ENCODE measurements at regions not wholly inside any gene's neighbourhood (a gene's known extent, or its start where the extent isn't known, plus 50 kb on each side); places are given as distances from the start of the nearest gene placed in this dataset.

- no peaks in the 10 kb centered on the region for H3K27me3 ChIP-seq
- peaks cover 11% of the 10 kb centered on the region for H3K4me1 ChIP-seq
- ATAC-seq (no peak), DNase-seq (no peak)
- H3K36me3 ChIP-seq: no peaks in the 10 kb centered on the region
- no peak overlapping the region for H3K4me3 ChIP-seq
- TF ChIP-seq, protein P1, sequence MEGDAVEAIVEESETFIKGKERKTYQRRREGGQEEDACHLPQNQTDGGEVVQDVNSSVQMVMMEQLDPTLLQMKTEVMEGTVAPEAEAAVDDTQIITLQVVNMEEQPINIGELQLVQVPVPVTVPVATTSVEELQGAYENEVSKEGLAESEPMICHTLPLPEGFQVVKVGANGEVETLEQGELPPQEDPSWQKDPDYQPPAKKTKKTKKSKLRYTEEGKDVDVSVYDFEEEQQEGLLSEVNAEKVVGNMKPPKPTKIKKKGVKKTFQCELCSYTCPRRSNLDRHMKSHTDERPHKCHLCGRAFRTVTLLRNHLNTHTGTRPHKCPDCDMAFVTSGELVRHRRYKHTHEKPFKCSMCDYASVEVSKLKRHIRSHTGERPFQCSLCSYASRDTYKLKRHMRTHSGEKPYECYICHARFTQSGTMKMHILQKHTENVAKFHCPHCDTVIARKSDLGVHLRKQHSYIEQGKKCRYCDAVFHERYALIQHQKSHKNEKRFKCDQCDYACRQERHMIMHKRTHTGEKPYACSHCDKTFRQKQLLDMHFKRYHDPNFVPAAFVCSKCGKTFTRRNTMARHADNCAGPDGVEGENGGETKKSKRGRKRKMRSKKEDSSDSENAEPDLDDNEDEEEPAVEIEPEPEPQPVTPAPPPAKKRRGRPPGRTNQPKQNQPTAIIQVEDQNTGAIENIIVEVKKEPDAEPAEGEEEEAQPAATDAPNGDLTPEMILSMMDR (IDR thresholded peaks at IDR 0.05): no peak
- H3K9me3 ChIP-seq: no peaks in the 10 kb centered on the region
- intact Hi-C loops (cut with DNase I): no loop called here
- no peak overlapping the region for H3K27ac ChIP-seq
These were observed 54.0 kb upstream of the STMND1 start for GRCh38 chr6:17047889-17048288.

DNA sequence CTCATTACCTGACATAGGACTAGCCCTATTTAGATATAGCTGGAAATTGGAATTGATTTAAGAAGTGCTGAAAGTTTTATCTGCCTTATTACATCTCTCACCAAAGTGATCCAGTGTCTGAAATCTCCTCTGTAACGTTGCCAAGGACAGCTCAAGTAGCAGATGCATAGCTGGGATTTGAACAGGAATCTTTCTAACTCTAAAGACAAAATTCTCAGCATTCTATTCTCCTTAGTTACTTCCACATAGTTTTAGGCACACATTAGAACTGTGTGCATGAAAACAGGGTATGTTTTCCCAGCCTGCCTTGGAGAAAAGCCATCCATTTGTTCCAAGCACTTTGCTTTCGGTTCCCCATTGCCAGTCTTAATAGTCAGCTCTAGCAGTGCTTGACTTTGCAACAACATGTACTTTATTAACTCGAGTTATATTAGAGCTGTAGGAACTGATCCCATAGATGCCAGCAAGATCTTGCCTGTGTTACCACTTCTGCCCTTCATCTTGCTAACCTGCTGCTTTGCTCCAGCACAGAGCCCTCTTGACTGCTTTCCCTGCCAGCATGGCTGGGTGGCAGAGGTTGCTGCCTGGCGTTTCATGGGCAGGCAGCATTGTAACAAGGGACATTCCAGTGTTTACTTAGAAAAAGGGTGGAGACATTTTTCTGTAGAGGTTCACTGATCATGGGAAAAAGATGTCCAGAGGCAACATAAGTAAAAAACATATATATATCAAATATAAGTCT is 56.1 kb upstream of the STMND1 start:
- intact Hi-C loops (cut with DNase I): no loop called here
- TF ChIP-seq, protein P1 (IDR thresholded peaks at IDR 0.05): no peak
- H3K36me3 ChIP-seq: no peaks in the 10 kb centered on the region
- peak; percentile 10 for ATAC-seq
- peaks cover 16% of the 10 kb centered on the region for H3K4me1 ChIP-seq
- no peaks in the 10 kb centered on the region for H3K9me3 ChIP-seq
- DNase-seq: no peak
- no peak overlapping the region for H3K27ac ChIP-seq
- no peak overlapping the region for H3K4me3 ChIP-seq
- H3K27me3 ChIP-seq: no peaks in the 10 kb centered on the region

DNA sequence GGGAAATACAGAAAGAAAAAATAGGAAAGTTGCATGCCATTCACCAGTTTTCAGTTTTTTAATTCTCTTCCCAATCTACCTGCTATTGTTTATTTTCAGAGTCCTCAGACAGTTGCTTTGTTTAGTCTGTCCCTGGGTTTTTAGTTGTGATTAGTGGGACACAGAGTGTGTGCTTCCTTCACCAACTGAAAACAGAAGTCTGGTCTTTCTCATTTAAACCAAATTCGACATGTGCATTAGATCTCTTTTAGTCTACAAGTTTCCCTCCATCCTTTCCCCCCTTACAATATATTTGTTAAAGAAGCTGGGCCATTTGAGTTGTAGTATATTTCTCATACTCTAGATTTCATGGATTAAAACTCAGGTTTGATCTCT is 58.7 kb upstream of the STMND1 start:
- ATAC-seq (no peak), DNase-seq (no peak)
- Histone ChIP-seq H3K27me3 (no peaks in the 10 kb centered on the region), H3K9me3 (no peaks in the 10 kb centered on the region), H3K36me3 (no peaks in the 10 kb centered on the region), H3K4me3 (no peak overlapping the region), H3K27ac (no peak overlapping the region), H3K4me1 (peaks cover 16% of the 10 kb centered on the region)
- TF ChIP-seq, protein P1 (IDR thresholded peaks at IDR 0.05): no peak
- intact Hi-C loops (cut with DNase I): no loop called here

- no peaks in the 10 kb centered on the region for H3K36me3 ChIP-seq
- TF ChIP-seq, protein P1 (IDR thresholded peaks at IDR 0.05): peak; percentile 28
- H3K4me1 ChIP-seq: peaks cover 16% of the 10 kb centered on the region
- no peak for DNase-seq
- H3K4me3 ChIP-seq: no peak overlapping the region
- peak; percentile 82 for ATAC-seq
- no peaks in the 10 kb centered on the region for H3K9me3 ChIP-seq
- no peaks in the 10 kb centered on the region for H3K27me3 ChIP-seq
- no peak overlapping the region for H3K27ac ChIP-seq
- intact Hi-C loops (cut with DNase I): no loop called here
These were observed 59.3 kb upstream of the STMND1 start for GRCh38 chr6:17042422-17043147.

- H3K27ac ChIP-seq: no peak overlapping the region
- no peak for ATAC-seq
- no peaks in the 10 kb centered on the region for H3K9me3 ChIP-seq
- no peaks in the 10 kb centered on the region for H3K36me3 ChIP-seq
- H3K27me3 ChIP-seq: no peaks in the 10 kb centered on the region
- peaks cover 9% of the 10 kb centered on the region for H3K4me1 ChIP-seq
- intact Hi-C loops (cut with DNase I): no loop called here
- H3K4me3 ChIP-seq: no peak overlapping the region
- DNase-seq: no peak
- TF ChIP-seq, protein P1 (IDR thresholded peaks at IDR 0.05): no peak
These were observed 62.6 kb upstream of the STMND1 start for GRCh38 chr6:17039266-17039665.
